HG03108 (cell line): ENCODE measurements at regions not wholly inside any gene's neighbourhood (a gene's known extent, or its start where the extent isn't known, plus 50 kb on each side); places are given as distances from the start of the nearest gene placed in this dataset.

Experiments used
- ATAC-seq: cut with Tn5 transposase; IDR thresholded peaks from one replicate; pipeline ENCODE4 v1.9.1; 2021; ENCODE audit warnings: moderate library complexity; ENCODE audit not compliant: unreplicated experiment

GRCh38 chr18:74023220-74023619, 124.4 kb downstream of the FBXO15 start:
- no peak for ATAC-seq

GRCh38 chr18:74019864-74020263, 127.8 kb downstream of the FBXO15 start:
- no peak for ATAC-seq

GRCh38 chr18:74013955-74014354, 133.7 kb downstream of the FBXO15 start:
- ATAC-seq, result no peak

- no peak for ATAC-seq
These were observed 134.5 kb downstream of the FBXO15 start for GRCh38 chr18:74012954-74013630.

- ATAC-seq, result no peak
These were observed 141.5 kb downstream of the FBXO15 start for GRCh38 chr18:74006143-74006542.

- ATAC-seq, result no peak
These were observed 142.1 kb downstream of the FBXO15 start for GRCh38 chr18:74005320-74006109.

- no peak for ATAC-seq
These were observed 155.2 kb downstream of the FBXO15 start for GRCh38 chr18:73992242-73993022.

- ATAC-seq, result no peak
These were observed 156.1 kb downstream of the FBXO15 start for GRCh38 chr18:73991570-73991969.

GRCh38 chr18:73990258-73990657, 157.4 kb downstream of the FBXO15 start:
- no peak for ATAC-seq

- ATAC-seq, result no peak
These were observed 160.2 kb downstream of the FBXO15 start for GRCh38 chr18:73987247-73987980.

GRCh38 chr18:73986711-73987110, 160.9 kb downstream of the FBXO15 start:
- ATAC-seq, result no peak

- ATAC-seq, result no peak
These were observed 161.6 kb downstream of the FBXO15 start for GRCh38 chr18:73985855-73986625.

- ATAC-seq, result no peak
These were observed 163.7 kb downstream of the FBXO15 start for GRCh38 chr18:73983970-73984369.

GRCh38 chr18:73983496-73983895, 164.1 kb downstream of the FBXO15 start:
- no peak for ATAC-seq

GRCh38 chr18:73981796-73982195, 165.8 kb downstream of the FBXO15 start:
- ATAC-seq, result no peak

- no peak for ATAC-seq
These were observed 167.2 kb downstream of the FBXO15 start for GRCh38 chr18:73980289-73980979.

- no peak for ATAC-seq
These were observed 167.9 kb downstream of the FBXO15 start for GRCh38 chr18:73979742-73980141.

- no peak for ATAC-seq
These were observed 171.2 kb downstream of the FBXO15 start for GRCh38 chr18:73976433-73976832.

- ATAC-seq, result no peak
These were observed 172.4 kb downstream of the FBXO15 start for GRCh38 chr18:73975266-73975665.

GRCh38 chr18:73973972-73974371, 173.7 kb downstream of the FBXO15 start:
- no peak for ATAC-seq
